ENCODE measurements at regions not wholly inside any gene's neighbourhood (a gene's known extent, or its start where the extent isn't known, plus 50 kb on each side); places are given as distances from the start of the nearest gene placed in this dataset.

GRCh38 chr6:132931313-132931712 lies 116.9 kb downstream of the RPS12 start:
- TF ChIP-seq CTCF (conservative IDR thresholded peaks at IDR 0.05; ENCODE audit: low read depth, low read length) (no peak), EZH2 (IDR thresholded peaks at IDR 0.05; ENCODE audit: low read length, unreplicated experiment) (no peak)
